CD4-positive, alpha-beta T cell (primary cell): ENCODE measurements at regions not wholly inside any gene's neighbourhood (a gene's known extent, or its start where the extent isn't known, plus 50 kb on each side); places are given as distances from the start of the nearest gene placed in this dataset.

Experiments
- ATAC-seq: fragments of 200-7000 bp; cut with Tn5 transposase; one replicate; pipeline ENCODE4 v1.10.0; 2022; ENCODE audit warnings: mild to moderate bottlenecking; ENCODE audit not compliant: poor library complexity
- CTCF ChIA-PET: fragments of 350-600 bp; sonication (Branson Sonifier 250); formaldehyde crosslinking; loops from one replicate; lab custom pipeline; 2021; ENCODE audit warnings: antibody characterized with exemption, inconsistent platforms; lab: Charles Lee
- POLR2A ChIA-PET: fragments of 350-600 bp; sonication (Branson Sonifier 250); formaldehyde crosslinking; loops from one replicate; lab custom pipeline; 2021; ENCODE audit warnings: antibody characterized with exemption, inconsistent platforms; lab: Charles Lee
- DNase-seq, 14 experiments: peaks; one replicate each; pipeline ENCODE4 v3.0.0-alpha.2; 2013 to 2020; ENCODE audit warnings: mixed read lengths in 2 of 14
- H3K27ac ChIP-seq, 2 donors: one replicate each; pipeline versions ENCODE4 v1.5.1 to v1.7.0; 2013; ENCODE audit warnings: low read length in 2 of 2, low read depth in 1 of 2, mild to moderate bottlenecking in 1 of 2
- H3K27me3 ChIP-seq, 2 experiments: 1 replicate in 1 of 2; 2 replicates in 1 of 2; pipeline versions ENCODE4 v1.6.1 to v1.7.0; 2013; ENCODE audit warnings: low read length in 2 of 2, control low read depth in 1 of 2, mild to moderate bottlenecking in 1 of 2, moderate library complexity in 1 of 2; ENCODE audit not compliant: insufficient read depth in 2 of 2, control insufficient read depth in 1 of 2
- H3K36me3 ChIP-seq: one replicate; pipeline ENCODE4 v1.6.1; 2013; ENCODE audit warnings: low read length, control low read depth; ENCODE audit not compliant: insufficient read depth
- H3K4me1 ChIP-seq: one replicate; pipeline ENCODE4 v1.6.1; 2013; ENCODE audit warnings: low read length, control low read depth; ENCODE audit not compliant: insufficient read depth
- H3K4me3 ChIP-seq: one replicate; pipeline ENCODE4 v1.5.1; 2013; ENCODE audit warnings: mild to moderate bottlenecking, low read length, moderate library complexity
- H3K9me3 ChIP-seq, 2 experiments: 1 replicate in 1 of 2; 2 replicates in 1 of 2; pipeline versions ENCODE4 v1.6.1 to v1.7.0; 2013; ENCODE audit warnings: low read length in 2 of 2, mild to moderate bottlenecking in 2 of 2, control low read depth in 1 of 2, moderate library complexity in 1 of 2; ENCODE audit not compliant: control insufficient read depth in 1 of 2, insufficient read depth in 1 of 2
- H3K27ac Mint-ChIP-seq: one replicate; pipeline ENCODE4 v1.8.0; 2020; ENCODE audit warnings: mixed read lengths
- H3K27me3 Mint-ChIP-seq: one replicate; pipeline ENCODE4 v1.8.0; 2021; ENCODE audit warnings: mixed read lengths
- H3K36me3 Mint-ChIP-seq: one replicate; pipeline ENCODE4 v1.8.0; 2021; ENCODE audit warnings: low read depth, mixed read lengths
- H3K4me1 Mint-ChIP-seq: one replicate; pipeline ENCODE4 v1.8.0; 2021; ENCODE audit warnings: low read depth, mixed read lengths
- H3K4me3 Mint-ChIP-seq: one replicate; pipeline ENCODE4 v1.8.0; 2020; ENCODE audit warnings: mild to moderate bottlenecking, mixed read lengths
- H3K9me3 Mint-ChIP-seq: one replicate; pipeline ENCODE4 v1.8.0; 2020; ENCODE audit warnings: mixed read lengths
- intact Hi-C, 2 experiments: fragments of 100-400 bp; cut with DNase I in 1 of 2; cut with micrococcal nuclease in 1 of 2; formaldehyde crosslinking; loops; one replicate each; pipeline versions ENCODE4 v1.15.1 to v1.9.0; 2023 to 2025; cut with DNase I, micrococcal nuclease
- TF ChIP-seq, protein P1 (sequence below): fragments of 200-600 bp; IDR thresholded peaks from one replicate; pipeline ENCODE4 v1.8.0; 2022; ENCODE audit warnings: antibody characterized with exemption, mild to moderate bottlenecking

DNA sequence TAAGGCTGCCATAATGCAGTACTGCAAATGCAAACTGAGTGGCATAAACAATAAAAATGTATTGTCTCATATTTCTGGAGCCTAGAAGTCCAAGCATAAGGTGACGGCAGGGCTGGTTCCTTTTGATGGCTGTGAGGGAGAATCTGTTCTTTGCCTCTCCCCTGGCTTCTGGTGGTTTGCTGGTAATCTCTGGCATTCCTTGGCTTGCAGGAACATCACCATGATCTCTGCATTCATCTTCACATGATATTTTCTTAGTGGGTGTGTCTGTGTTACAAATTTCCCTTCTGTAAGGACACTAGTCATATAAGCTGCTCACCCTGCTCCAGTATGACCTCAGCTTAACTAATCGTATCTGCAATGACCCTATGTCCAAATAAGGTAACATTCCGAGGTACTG, 1104.2 kb upstream of the CITED2 start:
- Mint-ChIP-seq H3K27me3 (no peaks in the 10 kb centered on the region), H3K4me1 (no peaks in the 10 kb centered on the region), H3K36me3 (no peaks in the 10 kb centered on the region), H3K4me3 (no peak overlapping the region), H3K27ac (no peak overlapping the region), H3K9me3 (no peaks in the 10 kb centered on the region)
- Histone ChIP-seq H3K4me1 (no peaks in the 10 kb centered on the region), H3K36me3 (no peaks in the 10 kb centered on the region), H3K4me3 (no peak overlapping the region), H3K27me3 (no peaks in the 10 kb centered on the region), H3K9me3 (no peaks in the 10 kb centered on the region), H3K27ac (no peak overlapping the region)
- intact Hi-C loops = no loop called here
- ATAC-seq = no peak
- ChIA-PET POLR2A (no interaction called here), CTCF (no interaction called here)
- DNase-seq = no peak
- TF ChIP-seq, protein P1, sequence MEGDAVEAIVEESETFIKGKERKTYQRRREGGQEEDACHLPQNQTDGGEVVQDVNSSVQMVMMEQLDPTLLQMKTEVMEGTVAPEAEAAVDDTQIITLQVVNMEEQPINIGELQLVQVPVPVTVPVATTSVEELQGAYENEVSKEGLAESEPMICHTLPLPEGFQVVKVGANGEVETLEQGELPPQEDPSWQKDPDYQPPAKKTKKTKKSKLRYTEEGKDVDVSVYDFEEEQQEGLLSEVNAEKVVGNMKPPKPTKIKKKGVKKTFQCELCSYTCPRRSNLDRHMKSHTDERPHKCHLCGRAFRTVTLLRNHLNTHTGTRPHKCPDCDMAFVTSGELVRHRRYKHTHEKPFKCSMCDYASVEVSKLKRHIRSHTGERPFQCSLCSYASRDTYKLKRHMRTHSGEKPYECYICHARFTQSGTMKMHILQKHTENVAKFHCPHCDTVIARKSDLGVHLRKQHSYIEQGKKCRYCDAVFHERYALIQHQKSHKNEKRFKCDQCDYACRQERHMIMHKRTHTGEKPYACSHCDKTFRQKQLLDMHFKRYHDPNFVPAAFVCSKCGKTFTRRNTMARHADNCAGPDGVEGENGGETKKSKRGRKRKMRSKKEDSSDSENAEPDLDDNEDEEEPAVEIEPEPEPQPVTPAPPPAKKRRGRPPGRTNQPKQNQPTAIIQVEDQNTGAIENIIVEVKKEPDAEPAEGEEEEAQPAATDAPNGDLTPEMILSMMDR = no peak

DNA sequence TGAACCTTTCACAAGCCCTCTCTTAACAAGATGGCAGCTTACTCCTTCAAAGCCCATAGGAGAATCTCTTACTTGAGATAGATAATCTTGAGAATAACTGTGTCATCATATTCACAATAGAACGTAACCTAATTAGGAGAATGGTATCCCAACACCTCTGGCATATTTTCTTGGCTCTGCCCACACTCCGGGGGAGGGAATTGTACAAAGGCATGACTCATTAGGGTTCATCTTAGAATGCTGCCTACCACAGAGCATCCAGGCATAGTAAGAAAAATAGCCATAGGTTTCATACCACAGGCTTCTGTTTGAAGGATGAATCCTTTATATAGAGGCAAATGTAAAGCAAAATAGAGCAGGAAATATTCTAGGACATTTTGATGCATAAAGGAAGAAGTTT, 1100.6 kb upstream of the CITED2 start:
- no peaks in the 10 kb centered on the region for H3K27me3 Mint-ChIP-seq
- H3K4me3 Mint-ChIP-seq = no peak overlapping the region
- Histone ChIP-seq H3K4me1 (no peaks in the 10 kb centered on the region), H3K27me3 (no peaks in the 10 kb centered on the region), H3K9me3 (no peaks in the 10 kb centered on the region), H3K4me3 (no peak overlapping the region), H3K36me3 (no peaks in the 10 kb centered on the region), H3K27ac (no peak overlapping the region)
- POLR2A ChIA-PET = no interaction called here
- CTCF ChIA-PET = no interaction called here
- no peaks in the 10 kb centered on the region for H3K36me3 Mint-ChIP-seq
- no peaks in the 10 kb centered on the region for H3K4me1 Mint-ChIP-seq
- no peak for ATAC-seq
- DNase-seq = no peak
- no peak overlapping the region for H3K27ac Mint-ChIP-seq
- intact Hi-C loops = no loop called here
- TF ChIP-seq, protein P1 = no peak
- H3K9me3 Mint-ChIP-seq = no peaks in the 10 kb centered on the region

DNA sequence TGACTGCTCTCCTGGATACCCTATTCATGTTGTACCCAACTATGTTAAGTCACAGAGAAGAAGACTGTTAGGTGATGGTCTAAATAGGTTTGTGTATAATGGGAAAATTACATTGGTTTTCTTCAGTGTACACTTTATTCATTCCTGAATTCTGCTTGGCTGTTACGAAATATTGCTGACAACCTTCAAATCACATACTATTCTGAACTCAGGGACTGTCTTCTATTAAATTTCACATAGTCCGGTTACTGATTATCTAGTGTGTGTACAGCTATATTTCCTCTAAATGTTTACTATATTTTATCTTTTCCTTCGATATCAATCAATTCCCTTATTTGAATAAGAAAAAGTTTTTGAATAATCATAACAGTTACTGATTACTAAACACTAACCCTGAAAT, 1090.3 kb upstream of the CITED2 start:
- no peaks in the 10 kb centered on the region for H3K36me3 ChIP-seq
- POLR2A ChIA-PET = no interaction called here
- H3K4me1 ChIP-seq = no peaks in the 10 kb centered on the region
- no peaks in the 10 kb centered on the region for H3K4me1 Mint-ChIP-seq
- H3K4me3 Mint-ChIP-seq = no peak overlapping the region
- peaks cover 4% of the 10 kb centered on the region for H3K9me3 Mint-ChIP-seq
- H3K36me3 Mint-ChIP-seq = no peaks in the 10 kb centered on the region
- DNase-seq (no peak), ATAC-seq (no peak)
- H3K27me3 Mint-ChIP-seq = peaks cover under 1% of the 10 kb centered on the region
- CTCF ChIA-PET = no interaction called here
- no peaks in the 10 kb centered on the region for H3K27me3 ChIP-seq
- TF ChIP-seq, protein P1 = no peak
- H3K27ac ChIP-seq = no peak overlapping the region
- H3K4me3 ChIP-seq = no peak overlapping the region
- H3K27ac Mint-ChIP-seq = no peak overlapping the region
- intact Hi-C loops = no loop called here
- no peaks in the 10 kb centered on the region for H3K9me3 ChIP-seq
